Glomerular endothelial cell (primary cell): ENCODE measurements at regions not wholly inside any gene's neighbourhood (a gene's known extent, or its start where the extent isn't known, plus 50 kb on each side); places are given as distances from the start of the nearest gene placed in this dataset.
"Not testable (repeated sequence)": the region's sequence is repeated elsewhere in the genome, so short reads cannot be mapped to it uniquely, and the experiment has no call there.

ENCODE experiments used
- DNase-seq: peaks from one replicate; pipeline ENCODE4 v3.0.0-alpha.2; 2011; ENCODE audit warnings: low read depth, low spot score; ENCODE audit errors: extremely low read depth

GRCh38 chr13:59266478-59267063, 897.2 kb downstream of the DIAPH3 start:
- peak; percentile 27 for DNase-seq

- DNase-seq = no peak
Observed at GRCh38 chr13:59269476-59269875, 894.3 kb downstream of the DIAPH3 start.

GRCh38 chr13:59270327-59270726, 893.4 kb downstream of the DIAPH3 start:
- no peak for DNase-seq

DNA sequence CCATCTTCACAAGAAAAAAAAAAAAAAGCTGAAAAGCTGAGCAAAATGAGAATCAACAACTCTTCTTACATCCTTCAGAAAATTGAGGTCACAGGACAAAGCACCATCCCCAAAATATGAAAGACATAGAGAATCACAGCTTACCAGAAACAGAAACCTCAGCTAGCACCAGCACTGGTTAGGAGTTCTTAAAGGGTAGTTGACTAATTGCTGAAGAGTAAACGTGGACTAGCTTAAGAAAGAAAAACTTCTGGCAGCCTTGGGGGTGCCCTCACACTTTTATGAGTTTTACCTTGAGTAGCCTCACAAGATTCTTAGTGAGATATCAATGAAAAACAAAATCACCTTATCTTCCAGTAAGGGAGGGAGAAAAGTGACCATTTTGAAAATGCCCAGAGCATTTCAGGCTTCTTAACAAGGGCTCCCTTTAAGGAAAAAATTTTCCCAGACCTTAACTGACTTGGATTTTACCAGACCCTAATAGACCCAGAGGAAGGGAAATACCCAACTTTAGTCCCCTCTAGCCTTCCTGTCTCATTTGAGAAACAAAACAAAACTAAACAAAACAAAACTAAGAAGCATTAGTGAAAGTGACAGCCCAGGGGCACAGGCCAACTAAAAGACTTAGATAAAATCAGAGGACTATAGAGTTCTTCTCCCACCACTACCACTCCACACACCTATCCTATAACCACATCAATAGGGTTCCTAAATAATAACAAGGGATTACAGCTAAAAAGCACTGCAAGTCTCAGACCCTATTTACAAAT, 888.6 kb downstream of the DIAPH3 start:
- no peak for DNase-seq

- DNase-seq = no peak
Observed at GRCh38 chr13:59276436-59276835, 887.3 kb downstream of the DIAPH3 start.

GRCh38 chr13:59277106-59277505, 886.6 kb downstream of the DIAPH3 start:
- DNase-seq = no peak

- DNase-seq = no peak
Observed at GRCh38 chr13:59279028-59279427, 884.7 kb downstream of the DIAPH3 start.

DNA sequence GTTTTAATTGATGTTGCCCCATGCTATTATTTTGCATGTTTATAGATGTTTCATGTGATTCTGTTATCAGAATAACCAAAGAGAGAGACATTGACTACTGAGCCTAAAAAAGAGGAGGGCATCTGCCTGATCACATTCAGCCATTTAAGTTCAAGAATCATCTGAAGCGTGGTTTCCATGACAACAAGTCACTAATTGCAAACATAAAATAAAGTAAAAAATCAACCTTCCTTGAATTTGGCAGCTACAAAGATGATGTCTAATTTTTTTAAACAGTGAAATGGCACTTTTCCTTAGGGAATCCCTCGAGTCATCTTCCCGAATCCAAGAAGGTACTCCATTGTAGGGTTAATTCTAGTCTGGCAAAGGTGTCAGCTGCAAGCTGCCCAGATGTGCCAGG, 884.2 kb downstream of the DIAPH3 start:
- DNase-seq = no peak

GRCh38 chr13:59280297-59280696, 883.4 kb downstream of the DIAPH3 start:
- DNase-seq = no peak

DNA sequence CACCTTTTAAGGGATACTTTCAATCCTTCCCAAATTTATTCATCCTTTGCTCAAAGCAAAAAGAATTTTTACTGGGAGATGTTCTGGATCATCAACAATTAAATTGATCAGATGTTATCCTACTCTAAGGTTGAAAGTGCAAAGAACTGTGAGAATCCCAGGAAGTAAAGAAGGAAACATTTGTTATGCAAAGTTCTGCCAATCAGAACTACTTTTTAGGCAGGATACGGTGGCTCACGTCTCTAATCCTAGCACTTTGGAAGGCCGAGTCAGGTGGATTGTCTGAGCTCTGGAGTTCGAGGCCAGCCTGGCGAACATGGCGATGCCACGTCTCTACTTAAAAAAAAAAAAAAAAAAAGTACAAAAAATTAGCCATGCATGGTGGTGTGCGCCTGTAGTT, 882.3 kb downstream of the DIAPH3 start:
- DNase-seq = no peak

DNA sequence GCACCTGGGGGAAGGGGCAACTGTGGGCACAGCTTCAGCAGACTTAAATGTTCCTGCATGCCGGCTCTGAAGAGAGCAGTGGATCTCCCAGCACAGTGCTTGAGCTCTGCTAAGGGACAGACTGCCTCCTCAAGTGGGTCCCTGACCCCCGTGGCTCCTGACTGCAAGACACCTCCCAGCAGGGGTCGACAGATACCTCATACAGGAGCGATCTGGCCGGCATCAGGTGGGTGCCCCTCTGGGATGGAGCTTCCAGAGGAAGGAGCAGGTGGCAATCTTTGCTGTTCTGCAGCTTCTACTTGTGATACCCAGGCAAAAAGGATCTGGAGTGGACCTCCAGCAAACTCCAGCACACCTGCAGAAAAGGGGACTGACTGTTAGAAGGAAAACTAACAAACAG, 871.5 kb downstream of the DIAPH3 start:
- DNase-seq = not testable (repeated sequence)

- DNase-seq = no peak
Observed at GRCh38 chr13:59299584-59299983, 864.1 kb downstream of the DIAPH3 start.

- no peak for DNase-seq
Observed at GRCh38 chr13:59300355-59301173, 863.2 kb downstream of the DIAPH3 start.

GRCh38 chr13:59301174-59301567, 862.6 kb downstream of the DIAPH3 start:
- no peak for DNase-seq

DNA sequence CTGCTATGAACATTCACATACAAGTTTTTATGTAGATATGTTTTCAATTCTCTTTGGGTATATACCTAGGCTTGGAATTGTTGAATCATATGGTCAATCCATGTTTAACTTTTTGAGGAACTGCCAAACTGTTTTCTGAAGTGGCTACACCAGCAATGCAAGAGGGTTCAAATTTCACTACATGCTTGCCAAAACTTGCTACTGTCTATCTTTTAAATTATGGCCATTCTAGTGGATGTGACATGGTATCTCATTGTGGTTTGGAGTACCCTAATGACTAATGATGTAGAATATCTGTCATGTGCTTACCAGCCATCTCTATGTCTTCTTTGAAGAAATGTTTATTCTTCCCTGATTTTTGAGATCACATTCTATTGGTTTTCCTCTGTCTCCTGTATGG, 860.3 kb downstream of the DIAPH3 start:
- DNase-seq = no peak

GRCh38 chr13:59304596-59304995, 859.1 kb downstream of the DIAPH3 start:
- no peak for DNase-seq

- no peak for DNase-seq
Observed at GRCh38 chr13:59305896-59306295, 857.8 kb downstream of the DIAPH3 start.

DNA sequence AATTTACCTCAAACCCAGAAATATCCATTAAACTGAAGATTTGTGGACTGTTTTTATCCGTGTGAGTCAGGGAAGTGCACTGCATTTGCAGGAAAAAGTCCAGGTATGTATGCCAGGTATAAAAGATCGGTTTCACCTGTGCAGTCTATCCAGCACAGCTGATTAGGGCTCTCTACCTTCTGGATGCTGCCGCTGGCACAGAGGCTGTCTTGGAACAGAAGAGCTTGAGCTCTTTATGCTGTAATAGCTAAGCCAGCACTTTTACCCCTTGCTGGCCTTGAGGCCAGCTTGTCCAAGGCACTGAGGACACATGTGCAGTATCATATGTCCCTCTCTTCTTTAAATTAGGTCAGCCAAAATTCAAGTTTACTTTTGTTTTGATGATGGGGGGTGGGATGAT, 851.0 kb downstream of the DIAPH3 start:
- no peak for DNase-seq

DNA sequence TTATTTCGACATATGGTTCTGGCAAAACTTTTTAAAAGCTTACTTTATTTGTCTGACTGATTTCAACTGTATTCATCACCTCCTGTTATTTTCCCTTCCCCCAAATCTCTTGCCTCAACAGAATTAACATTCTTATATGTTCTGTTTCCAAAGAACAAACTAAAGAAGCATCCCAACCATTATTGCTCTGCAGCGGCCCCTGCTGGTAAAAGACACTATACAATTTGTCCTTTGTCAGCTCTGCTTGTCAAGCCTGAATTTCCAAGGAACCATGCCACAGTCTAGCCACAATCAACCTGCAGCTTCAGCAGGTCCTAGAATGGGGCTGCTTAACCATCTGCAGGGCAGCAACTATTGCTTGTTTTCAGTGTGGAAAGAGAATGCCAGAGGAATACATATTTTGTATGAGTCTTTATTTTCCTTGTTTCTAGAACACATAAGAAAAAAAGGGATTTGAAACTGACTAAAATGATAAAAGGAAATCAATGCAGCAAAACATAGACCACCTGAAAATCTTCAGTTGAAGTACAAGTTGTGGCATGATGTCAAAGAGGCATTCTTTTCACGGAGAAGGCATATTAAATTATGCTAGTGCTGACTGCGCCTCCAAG, 845.3 kb downstream of the DIAPH3 start:
- no peak for DNase-seq

- no peak for DNase-seq
Observed at GRCh38 chr13:59319276-59319675, 844.5 kb downstream of the DIAPH3 start.

- DNase-seq = no peak
Observed at GRCh38 chr13:59320021-59320420, 843.7 kb downstream of the DIAPH3 start.
